Panc1 (cell line): ENCODE measurements at regions not wholly inside any gene's neighbourhood (a gene's known extent, or its start where the extent isn't known, plus 50 kb on each side); places are given as distances from the start of the nearest gene placed in this dataset.

ENCODE experiments used
- ATAC-seq: fragments of 200-7000 bp; cut with Tn5 transposase; 2 replicates; pipeline ENCODE4 v1.9.1; 2020; ENCODE audit warnings: mild to moderate bottlenecking, moderate library complexity
- BruUV-seq: library from RNA; stranded (reverse); fragments of 400-500 nt; replicated peaks from 2 replicates; lab custom pipeline; 2021; lab: Mats Ljungman, UMichigan
- CTCF ChIA-PET: fragments of 300-600 bp; sonication (Branson Sonifier 250); formaldehyde crosslinking; loops from one replicate; lab custom pipeline; 2022; ENCODE audit warnings: antibody characterized with exemption; lab: Charles Lee
- POLR2A ChIA-PET: fragments of 300-600 bp; sonication (Branson Sonifier 250); formaldehyde crosslinking; loops from one replicate; lab custom pipeline; 2022; ENCODE audit warnings: antibody characterized with exemption; lab: Charles Lee
- DNase-seq: peaks from one replicate; pipeline ENCODE4 v3.0.0-alpha.2; 2010; ENCODE audit warnings: low read depth, low spot score
- H3K27ac ChIP-seq: 2 replicates; pipeline ENCODE4 v1.5.1; 2011; ENCODE audit warnings: mild to moderate bottlenecking, low read length, inconsistent platforms
- H3K27me3 ChIP-seq: fragments of 200-500 bp; sonication (Bioruptor generic); 2 replicates; pipeline ENCODE4 v1.6.0; 2014; ENCODE audit warnings: low read length, inconsistent platforms; ENCODE audit not compliant: control insufficient read depth, insufficient read depth
- H3K36me3 ChIP-seq: fragments of 200-500 bp; sonication (Bioruptor generic); 2 replicates; pipeline ENCODE4 v1.5.1; 2014; ENCODE audit warnings: inconsistent platforms, mild to moderate bottlenecking, low read length, moderate library complexity; ENCODE audit not compliant: control insufficient read depth, insufficient read depth
- H3K4me1 ChIP-seq: 2 replicates; pipeline ENCODE4 v1.5.1; 2011; ENCODE audit warnings: inconsistent platforms, mild to moderate bottlenecking, low read length, moderate library complexity; ENCODE audit not compliant: control insufficient read depth, insufficient read depth
- H3K4me3 ChIP-seq, 2 experiments: 2 replicates each; pipeline ENCODE4 v1.5.1; 2011 to 2012; ENCODE audit warnings: low read depth in 2 of 2, low read length in 2 of 2, mild to moderate bottlenecking in 2 of 2, inconsistent platforms in 1 of 2, moderate library complexity in 1 of 2
- H3K9me3 ChIP-seq: fragments of 200-500 bp; sonication (Bioruptor generic); 2 replicates; pipeline ENCODE4 v1.5.1; 2014; ENCODE audit warnings: low read depth, mild to moderate bottlenecking, inconsistent platforms, low read length, moderate library complexity; ENCODE audit not compliant: control insufficient read depth, insufficient read depth
- POLR2AphosphoS5 ChIP-seq: IDR thresholded peaks from 2 replicates; pipeline ENCODE4 v1.6.1; 2012; ENCODE audit warnings: mild to moderate bottlenecking, low read depth, low read length, moderate library complexity
- SIN3A ChIP-seq: IDR thresholded peaks from 2 replicates; pipeline ENCODE4 v1.6.1; 2012; ENCODE audit warnings: low read depth, mild to moderate bottlenecking, low read length, moderate library complexity, borderline replicate concordance; ENCODE audit not compliant: insufficient read depth
- TCF7L2 ChIP-seq: IDR thresholded peaks from 2 replicates; pipeline ENCODE4 v1.6.1; 2011; ENCODE audit warnings: mild to moderate bottlenecking, low read depth, low read length, inconsistent platforms
- in situ Hi-C: cut with HindIII; loops from 2 replicates; pipeline ENCODE4 v1.10.0; 2016; ENCODE audit warnings: low sequenced_read_pairs, low pct_unique_long_range_greater_than_20kb
- intact Hi-C: fragments of 100-400 bp; cut with micrococcal nuclease; formaldehyde crosslinking; loops from one replicate; pipeline ENCODE4 v1.10.0; 2022; ENCODE audit not compliant: unreplicated experiment
- TF ChIP-seq, protein P1 (sequence below), 2 experiments: IDR thresholded peaks; 2 replicates each; pipeline ENCODE4 v1.6.1; 2011 to 2012; ENCODE audit warnings: low read depth in 2 of 2, control low read depth in 1 of 2, low read length in 1 of 2, mild to moderate bottlenecking in 1 of 2, moderate library complexity in 1 of 2; ENCODE audit not compliant: insufficient read depth in 1 of 2
- TF ChIP-seq, protein P2 (sequence below): fragments of 450-650 bp; IDR thresholded peaks from 2 replicates; pipeline ENCODE4 v1.5.1; 2017; ENCODE audit warnings: mild to moderate bottlenecking

DNA sequence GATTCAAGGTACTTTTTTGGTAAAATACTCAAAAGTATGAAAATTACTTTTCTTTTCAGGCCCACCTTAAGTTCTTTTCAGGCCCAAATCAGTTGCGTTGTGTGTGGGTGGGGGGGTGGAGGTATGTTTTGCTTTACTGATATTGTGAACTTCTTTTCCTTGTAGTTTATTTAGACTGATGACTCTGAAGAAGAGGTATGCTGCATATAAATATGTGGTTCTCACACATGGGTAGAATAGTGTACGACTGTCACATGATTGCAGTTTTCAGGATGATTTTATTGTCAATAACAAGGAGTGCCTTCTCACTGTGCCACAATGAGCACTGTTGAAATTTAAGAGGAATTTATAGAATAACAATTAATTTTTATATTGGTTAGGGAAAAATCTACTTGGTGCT, 166.6 kb upstream of the ATP2B1 start:
- in situ Hi-C loops, result no loop called here
- BruUV-seq, result no TSS peak
- H3K9me3 ChIP-seq, result no peaks in the 10 kb centered on the region
- ChIA-PET CTCF (no interaction called here), POLR2A (no interaction called here)
- no peak for TF ChIP-seq TCF7L2
- TF ChIP-seq, protein P1, sequence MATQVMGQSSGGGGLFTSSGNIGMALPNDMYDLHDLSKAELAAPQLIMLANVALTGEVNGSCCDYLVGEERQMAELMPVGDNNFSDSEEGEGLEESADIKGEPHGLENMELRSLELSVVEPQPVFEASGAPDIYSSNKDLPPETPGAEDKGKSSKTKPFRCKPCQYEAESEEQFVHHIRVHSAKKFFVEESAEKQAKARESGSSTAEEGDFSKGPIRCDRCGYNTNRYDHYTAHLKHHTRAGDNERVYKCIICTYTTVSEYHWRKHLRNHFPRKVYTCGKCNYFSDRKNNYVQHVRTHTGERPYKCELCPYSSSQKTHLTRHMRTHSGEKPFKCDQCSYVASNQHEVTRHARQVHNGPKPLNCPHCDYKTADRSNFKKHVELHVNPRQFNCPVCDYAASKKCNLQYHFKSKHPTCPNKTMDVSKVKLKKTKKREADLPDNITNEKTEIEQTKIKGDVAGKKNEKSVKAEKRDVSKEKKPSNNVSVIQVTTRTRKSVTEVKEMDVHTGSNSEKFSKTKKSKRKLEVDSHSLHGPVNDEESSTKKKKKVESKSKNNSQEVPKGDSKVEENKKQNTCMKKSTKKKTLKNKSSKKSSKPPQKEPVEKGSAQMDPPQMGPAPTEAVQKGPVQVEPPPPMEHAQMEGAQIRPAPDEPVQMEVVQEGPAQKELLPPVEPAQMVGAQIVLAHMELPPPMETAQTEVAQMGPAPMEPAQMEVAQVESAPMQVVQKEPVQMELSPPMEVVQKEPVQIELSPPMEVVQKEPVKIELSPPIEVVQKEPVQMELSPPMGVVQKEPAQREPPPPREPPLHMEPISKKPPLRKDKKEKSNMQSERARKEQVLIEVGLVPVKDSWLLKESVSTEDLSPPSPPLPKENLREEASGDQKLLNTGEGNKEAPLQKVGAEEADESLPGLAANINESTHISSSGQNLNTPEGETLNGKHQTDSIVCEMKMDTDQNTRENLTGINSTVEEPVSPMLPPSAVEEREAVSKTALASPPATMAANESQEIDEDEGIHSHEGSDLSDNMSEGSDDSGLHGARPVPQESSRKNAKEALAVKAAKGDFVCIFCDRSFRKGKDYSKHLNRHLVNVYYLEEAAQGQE (IDR thresholded peaks at IDR 0.05; ENCODE audit: insufficient read depth in 1 of 2, low read depth in 2 of 2, low read length in 1 of 2), result no peak
- TF ChIP-seq SIN3A, result no peak
- TF ChIP-seq, protein P2, sequence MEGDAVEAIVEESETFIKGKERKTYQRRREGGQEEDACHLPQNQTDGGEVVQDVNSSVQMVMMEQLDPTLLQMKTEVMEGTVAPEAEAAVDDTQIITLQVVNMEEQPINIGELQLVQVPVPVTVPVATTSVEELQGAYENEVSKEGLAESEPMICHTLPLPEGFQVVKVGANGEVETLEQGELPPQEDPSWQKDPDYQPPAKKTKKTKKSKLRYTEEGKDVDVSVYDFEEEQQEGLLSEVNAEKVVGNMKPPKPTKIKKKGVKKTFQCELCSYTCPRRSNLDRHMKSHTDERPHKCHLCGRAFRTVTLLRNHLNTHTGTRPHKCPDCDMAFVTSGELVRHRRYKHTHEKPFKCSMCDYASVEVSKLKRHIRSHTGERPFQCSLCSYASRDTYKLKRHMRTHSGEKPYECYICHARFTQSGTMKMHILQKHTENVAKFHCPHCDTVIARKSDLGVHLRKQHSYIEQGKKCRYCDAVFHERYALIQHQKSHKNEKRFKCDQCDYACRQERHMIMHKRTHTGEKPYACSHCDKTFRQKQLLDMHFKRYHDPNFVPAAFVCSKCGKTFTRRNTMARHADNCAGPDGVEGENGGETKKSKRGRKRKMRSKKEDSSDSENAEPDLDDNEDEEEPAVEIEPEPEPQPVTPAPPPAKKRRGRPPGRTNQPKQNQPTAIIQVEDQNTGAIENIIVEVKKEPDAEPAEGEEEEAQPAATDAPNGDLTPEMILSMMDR, result no peak
- TF ChIP-seq POLR2AphosphoS5, result no peak
- H3K4me3 ChIP-seq, result no peak overlapping the region
- H3K36me3 ChIP-seq, result no peaks in the 10 kb centered on the region
- no peak for DNase-seq
- H3K27me3 ChIP-seq, result no peaks in the 10 kb centered on the region
- H3K4me1 ChIP-seq, result no peaks in the 10 kb centered on the region
- intact Hi-C loops, result no loop called here
- H3K27ac ChIP-seq, result no peak overlapping the region
- ATAC-seq, result no peak

DNA sequence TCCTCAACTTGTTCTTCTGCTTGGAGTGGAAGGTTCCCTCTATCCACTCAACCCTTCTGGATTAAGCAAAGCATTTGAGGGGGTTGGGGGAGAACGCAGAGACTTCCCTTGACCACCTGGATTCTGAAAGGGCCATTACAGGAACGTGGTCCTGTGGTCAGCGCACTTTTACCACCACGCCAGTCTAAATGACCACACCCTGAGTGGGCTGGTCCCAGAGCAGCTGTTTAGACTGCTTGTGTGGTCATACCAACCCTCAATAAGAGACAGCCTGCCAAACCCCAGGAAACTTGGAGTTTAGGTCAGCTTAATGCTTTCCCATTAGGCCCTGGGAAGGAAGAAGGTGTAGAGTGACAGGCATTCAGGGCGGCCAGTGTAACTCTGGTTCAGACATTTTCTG, 165.5 kb upstream of the ATP2B1 start:
- POLR2A ChIA-PET, result no interaction called here
- no TSS peak for BruUV-seq
- no peak for TF ChIP-seq TCF7L2
- no peak for TF ChIP-seq POLR2AphosphoS5
- TF ChIP-seq, protein P2, result no peak
- TF ChIP-seq, protein P1 (IDR thresholded peaks at IDR 0.05; ENCODE audit: insufficient read depth in 1 of 2, low read depth in 2 of 2, low read length in 1 of 2), result no peak
- TF ChIP-seq SIN3A, result no peak
- intact Hi-C loops (no loop called here), in situ Hi-C loops (no loop called here)
- Histone ChIP-seq H3K4me3 (no peak overlapping the region), H3K27ac (no peak overlapping the region), H3K4me1 (no peaks in the 10 kb centered on the region), H3K36me3 (no peaks in the 10 kb centered on the region), H3K27me3 (no peaks in the 10 kb centered on the region), H3K9me3 (no peaks in the 10 kb centered on the region)
- CTCF ChIA-PET, result no interaction called here
- no peak for ATAC-seq
- no peak for DNase-seq
